Coronary artery (tissue), 2 donors: ENCODE measurements at regions not wholly inside any gene's neighbourhood (a gene's known extent, or its start where the extent isn't known, plus 50 kb on each side); places are given as distances from the start of the nearest gene placed in this dataset.

ENCODE experiments used
- DNase-seq: peaks from one replicate; pipeline ENCODE4 v3.0.0-alpha.2; 2017; ENCODE audit warnings: low spot score
- H3K27ac ChIP-seq, 2 donors: fragments of 200-600 bp; sonication (generic); one replicate each; pipeline ENCODE4 v1.5.1; 2016 to 2019
- H3K4me3 ChIP-seq: fragments of 200-600 bp; sonication (generic); 2 replicates; pipeline ENCODE4 v1.5.1; 2016; ENCODE audit warnings: mild to moderate bottlenecking, moderate library complexity
- CTCF ChIP-seq: fragments of 200-600 bp; sonication (generic); IDR thresholded peaks from one replicate; pipeline ENCODE4 v1.5.1; 2019; ENCODE audit warnings: antibody characterized with exemption

- Histone ChIP-seq H3K4me3 (no peak overlapping the region), H3K27ac (no peak overlapping the region)
- DNase-seq: no peak
- no peak for TF ChIP-seq CTCF
These were observed 95.9 kb upstream of the DLGAP1 start for GRCh38 chr18:4551001-4551360.

GRCh38 chr18:4549164-4549872 lies 94.2 kb upstream of the DLGAP1 start:
- no peak for DNase-seq
- no peak overlapping the region for H3K27ac ChIP-seq
- no peak overlapping the region for H3K4me3 ChIP-seq
- TF ChIP-seq CTCF: no peak

- TF ChIP-seq CTCF: no peak
- Histone ChIP-seq H3K27ac (no peak overlapping the region), H3K4me3 (no peak overlapping the region)
- no peak for DNase-seq
These were observed 92.0 kb upstream of the DLGAP1 start for GRCh38 chr18:4547126-4547525.

- H3K27ac ChIP-seq: no peak overlapping the region
- no peak for DNase-seq
- no peak overlapping the region for H3K4me3 ChIP-seq
- TF ChIP-seq CTCF: no peak
These were observed 89.0 kb upstream of the DLGAP1 start for GRCh38 chr18:4544142-4544541.

- Histone ChIP-seq H3K4me3 (no peak overlapping the region), H3K27ac (no peak overlapping the region)
- TF ChIP-seq CTCF: no peak
- no peak for DNase-seq
These were observed 88.6 kb upstream of the DLGAP1 start for GRCh38 chr18:4543711-4544110.

- no peak for DNase-seq
- no peak overlapping the region for H3K4me3 ChIP-seq
- H3K27ac ChIP-seq: no peak overlapping the region
- no peak for TF ChIP-seq CTCF
These were observed 86.5 kb upstream of the DLGAP1 start for GRCh38 chr18:4541588-4541987.

GRCh38 chr18:4536447-4536846 lies 81.3 kb upstream of the DLGAP1 start:
- H3K27ac ChIP-seq: no peak overlapping the region
- no peak for DNase-seq
- H3K4me3 ChIP-seq: no peak overlapping the region
- TF ChIP-seq CTCF: no peak
